C4-2B (cell line): ENCODE measurements at regions not wholly inside any gene's neighbourhood (a gene's known extent, or its start where the extent isn't known, plus 50 kb on each side); places are given as distances from the start of the nearest gene placed in this dataset.

Source experiments
- CTCF ChIP-seq: fragments of 450-650 bp; conservative IDR thresholded peaks from 2 replicates; pipeline ENCODE4 v1.5.1; 2017; ENCODE audit warnings: mild to moderate bottlenecking
- ZFX ChIP-seq: fragments of 450-650 bp; IDR thresholded peaks from 2 replicates; pipeline ENCODE4 v1.6.1; 2017

- TF ChIP-seq CTCF: no peak
- no peak for TF ChIP-seq ZFX
These were observed 102.8 kb upstream of the KCNJ16 start for GRCh38 chr17:69972251-69972650.
